GM13976 (cell line): ENCODE measurements at regions not wholly inside any gene's neighbourhood (a gene's known extent, or its start where the extent isn't known, plus 50 kb on each side); places are given as distances from the start of the nearest gene placed in this dataset.

Source experiments
- DNase-seq: peaks from one replicate; pipeline ENCODE4 v3.0.0; 2012; ENCODE audit warnings: low spot score
- CTCF ChIP-seq: IDR thresholded peaks from 2 replicates; pipeline ENCODE4 v1.5.1; 2012; ENCODE audit warnings: borderline replicate concordance, mild to moderate bottlenecking; ENCODE audit not compliant: insufficient read depth; ENCODE audit errors: extremely low read depth, missing control alignments, control extremely low read depth
- in situ Hi-C: fragments of 300-500 bp; cut with MboI; formaldehyde crosslinking; loops from one replicate; pipeline ENCODE4 v1.12.0; 2022; ENCODE audit warnings: low sequenced_read_pairs, mixed read lengths, inconsistent platforms; ENCODE audit not compliant: unreplicated experiment

- TF ChIP-seq CTCF = no peak
- in situ Hi-C loops = no loop called here
- no peak for DNase-seq
These were observed 147.6 kb upstream of the DEPDC1 start for GRCh38 chr1:68644504-68644903.

- in situ Hi-C loops = no loop called here
- DNase-seq = no peak
- TF ChIP-seq CTCF = no peak
These were observed 154.2 kb upstream of the DEPDC1 start for GRCh38 chr1:68651115-68651514.

- no peak for TF ChIP-seq CTCF
- in situ Hi-C loops = no loop called here
- no peak for DNase-seq
These were observed 157.0 kb upstream of the DEPDC1 start for GRCh38 chr1:68653882-68654281.

GRCh38 chr1:68673771-68674170, 176.9 kb upstream of the DEPDC1 start:
- TF ChIP-seq CTCF = no peak
- DNase-seq = no peak
- in situ Hi-C loops = no loop called here

DNA sequence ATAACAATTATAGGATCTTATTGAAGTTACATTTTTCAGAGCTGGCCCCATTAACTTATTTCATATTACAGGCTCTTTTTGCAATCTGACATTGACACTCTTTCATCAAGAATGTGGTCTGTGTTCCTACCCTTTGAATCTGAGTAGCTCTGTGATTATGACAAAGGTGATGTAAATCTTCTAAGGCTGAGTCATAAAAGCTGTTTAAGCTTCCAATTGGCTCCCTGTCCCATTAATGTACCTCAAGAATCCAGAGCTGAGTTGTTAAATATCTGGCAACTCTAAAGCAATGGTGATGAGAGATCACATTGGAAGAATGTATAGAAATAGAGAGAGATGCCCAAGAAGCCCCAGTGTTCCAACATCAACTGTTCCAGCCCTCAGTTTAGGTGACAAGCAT, 178.5 kb upstream of the DEPDC1 start:
- in situ Hi-C loops = no loop called here
- TF ChIP-seq CTCF = no peak
- no peak for DNase-seq

- in situ Hi-C loops = no loop called here
- no peak for DNase-seq
- TF ChIP-seq CTCF = no peak
These were observed 180.9 kb upstream of the DEPDC1 start for GRCh38 chr1:68677684-68678351.
